Astrocyte of the cerebellum (primary cell): ENCODE measurements at regions not wholly inside any gene's neighbourhood (a gene's known extent, or its start where the extent isn't known, plus 50 kb on each side); places are given as distances from the start of the nearest gene placed in this dataset.

Experiments used
- DNase-seq: peaks from one replicate; pipeline ENCODE4 v3.0.0-alpha.2; 2011; ENCODE audit warnings: low read depth
- H3K4me3 ChIP-seq: 2 replicates; pipeline ENCODE4 v1.5.1; 2011; ENCODE audit warnings: mild to moderate bottlenecking, low read depth, low read length, moderate library complexity
- in situ Hi-C: cut with HindIII; loops from 2 replicates; pipeline ENCODE4 v1.10.0; 2017; ENCODE audit warnings: low sequenced_read_pairs
- TF ChIP-seq, protein P1 (sequence below): IDR thresholded peaks from 2 replicates; pipeline ENCODE4 v1.5.1; 2012; ENCODE audit warnings: low read length, low read depth, moderate library complexity, mild to moderate bottlenecking; ENCODE audit errors: missing control alignments

DNA sequence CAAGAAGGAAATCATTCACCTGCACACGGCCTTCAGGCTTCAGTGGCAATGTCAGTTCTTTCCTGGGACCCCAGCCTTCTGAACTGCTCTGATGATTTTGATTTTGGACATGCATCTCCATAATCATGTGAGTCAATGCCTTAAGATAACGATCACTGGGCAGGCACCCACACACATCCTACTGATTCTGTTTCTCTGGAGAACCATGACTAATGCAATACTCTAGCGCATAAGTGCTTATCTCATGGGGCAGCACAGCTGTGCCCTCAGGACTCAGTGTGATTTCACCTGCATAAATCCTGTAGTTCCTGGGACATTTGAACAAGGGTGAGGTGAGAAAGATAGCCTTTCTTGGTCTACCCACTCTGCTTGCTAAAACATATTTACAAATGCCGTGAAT, 144.6 kb downstream of the AKAIN1 start:
- TF ChIP-seq, protein P1, sequence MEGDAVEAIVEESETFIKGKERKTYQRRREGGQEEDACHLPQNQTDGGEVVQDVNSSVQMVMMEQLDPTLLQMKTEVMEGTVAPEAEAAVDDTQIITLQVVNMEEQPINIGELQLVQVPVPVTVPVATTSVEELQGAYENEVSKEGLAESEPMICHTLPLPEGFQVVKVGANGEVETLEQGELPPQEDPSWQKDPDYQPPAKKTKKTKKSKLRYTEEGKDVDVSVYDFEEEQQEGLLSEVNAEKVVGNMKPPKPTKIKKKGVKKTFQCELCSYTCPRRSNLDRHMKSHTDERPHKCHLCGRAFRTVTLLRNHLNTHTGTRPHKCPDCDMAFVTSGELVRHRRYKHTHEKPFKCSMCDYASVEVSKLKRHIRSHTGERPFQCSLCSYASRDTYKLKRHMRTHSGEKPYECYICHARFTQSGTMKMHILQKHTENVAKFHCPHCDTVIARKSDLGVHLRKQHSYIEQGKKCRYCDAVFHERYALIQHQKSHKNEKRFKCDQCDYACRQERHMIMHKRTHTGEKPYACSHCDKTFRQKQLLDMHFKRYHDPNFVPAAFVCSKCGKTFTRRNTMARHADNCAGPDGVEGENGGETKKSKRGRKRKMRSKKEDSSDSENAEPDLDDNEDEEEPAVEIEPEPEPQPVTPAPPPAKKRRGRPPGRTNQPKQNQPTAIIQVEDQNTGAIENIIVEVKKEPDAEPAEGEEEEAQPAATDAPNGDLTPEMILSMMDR, result no peak
- in situ Hi-C loops, result no loop called here
- H3K4me3 ChIP-seq, result no peak overlapping the region
- DNase-seq, result no peak

DNA sequence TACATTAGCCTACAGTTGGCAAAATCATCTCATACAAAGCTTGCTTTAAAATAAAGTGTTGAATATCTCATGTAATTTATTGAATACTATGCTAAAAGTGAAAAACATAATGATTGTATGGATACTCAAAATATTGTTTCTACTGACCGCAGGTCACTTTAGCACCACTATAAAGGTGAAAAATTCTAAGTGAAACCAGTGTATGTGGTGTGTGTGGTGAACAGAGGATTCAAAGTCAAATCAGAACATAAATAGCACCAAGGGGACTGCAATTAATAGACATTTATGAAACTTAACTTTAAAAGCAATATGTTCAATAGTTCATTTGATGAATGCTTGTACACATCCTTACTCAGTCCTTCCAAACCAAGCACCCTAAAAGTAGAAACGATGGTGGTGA, 145.8 kb downstream of the AKAIN1 start:
- in situ Hi-C loops, result no loop called here
- TF ChIP-seq, protein P1, result no peak
- DNase-seq, result no peak
- H3K4me3 ChIP-seq, result no peak overlapping the region

DNA sequence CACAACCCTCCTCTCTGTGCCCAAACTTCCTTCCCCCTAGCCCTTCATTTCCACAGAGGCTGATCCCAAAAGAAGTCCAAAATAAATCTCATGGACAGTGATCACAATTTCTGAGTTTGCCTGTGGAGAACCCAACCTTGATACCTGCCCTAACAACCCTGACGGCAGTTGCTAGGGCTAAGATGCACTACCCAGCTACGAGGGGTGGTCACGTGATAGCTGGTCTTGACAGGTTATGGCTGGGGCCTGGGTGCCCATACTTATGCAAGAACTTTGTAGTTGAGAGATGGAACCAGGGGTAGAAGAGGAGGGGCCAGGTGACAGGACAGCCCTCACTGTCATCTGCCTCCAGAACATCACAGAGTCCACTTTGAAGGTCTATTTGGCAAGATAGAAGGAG, 147.9 kb downstream of the AKAIN1 start:
- DNase-seq, result no peak
- H3K4me3 ChIP-seq, result no peak overlapping the region
- TF ChIP-seq, protein P1, result no peak
- in situ Hi-C loops, result no loop called here

DNA sequence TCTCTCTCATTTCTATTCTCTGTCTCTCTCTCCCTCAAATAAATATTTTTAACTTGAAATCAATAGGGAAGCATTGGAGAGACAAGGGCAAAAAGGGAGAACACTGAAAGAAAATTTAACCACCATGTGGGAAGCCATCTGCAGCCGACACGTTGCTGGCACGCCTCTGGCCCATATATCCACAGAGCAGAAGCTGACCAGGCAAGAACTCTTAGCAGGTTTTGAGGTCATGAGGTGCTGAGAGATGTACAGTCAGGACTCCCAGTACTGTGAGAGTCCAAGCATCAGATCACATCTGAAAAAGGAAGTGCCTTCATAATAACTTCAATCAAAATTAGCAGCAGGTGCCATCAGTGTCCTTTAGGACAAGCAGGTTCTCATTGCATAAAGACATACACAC, 156.6 kb downstream of the AKAIN1 start:
- no peak overlapping the region for H3K4me3 ChIP-seq
- TF ChIP-seq, protein P1, result no peak
- in situ Hi-C loops, result no loop called here
- DNase-seq, result no peak

DNA sequence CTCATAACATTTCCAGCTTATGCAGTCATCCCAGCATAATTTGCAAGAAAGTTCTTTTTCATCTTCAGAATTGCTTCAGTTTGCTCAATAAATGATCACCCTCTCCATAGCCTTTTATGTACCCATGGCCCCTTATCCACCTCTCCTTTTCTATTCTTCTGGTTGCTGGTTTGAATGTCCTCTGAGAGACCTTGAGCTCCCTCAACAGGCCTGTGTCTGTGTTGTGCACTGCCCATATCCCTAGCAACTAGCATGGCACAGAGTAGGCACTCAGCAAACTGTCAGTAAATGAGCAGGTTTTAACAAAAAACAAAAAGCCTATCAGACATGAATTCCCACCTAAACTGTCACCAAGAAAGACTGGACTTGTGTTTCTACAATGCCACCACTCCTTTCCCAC, 160.5 kb downstream of the AKAIN1 start:
- no peak for DNase-seq
- TF ChIP-seq, protein P1, result no peak
- H3K4me3 ChIP-seq, result no peak overlapping the region
- in situ Hi-C loops, result no loop called here

DNA sequence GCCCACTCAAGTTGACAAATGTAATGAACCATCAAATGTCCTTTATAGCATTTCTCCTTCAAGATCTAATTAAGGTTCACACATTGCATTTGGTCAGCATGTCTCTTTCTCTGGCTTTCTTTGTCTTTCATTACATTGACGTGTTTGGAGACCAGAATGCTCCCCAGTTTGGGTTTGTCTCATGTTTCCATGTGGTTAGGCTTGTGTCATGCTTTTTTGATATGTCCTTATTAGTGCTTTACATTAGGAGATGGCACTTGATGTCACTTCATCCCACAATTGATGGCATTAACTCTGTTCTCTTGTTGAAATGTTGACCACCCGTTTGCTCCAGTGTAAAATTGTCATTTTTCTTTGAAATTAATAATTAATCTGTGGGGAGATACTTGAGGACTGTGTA, 165.8 kb downstream of the AKAIN1 start:
- in situ Hi-C loops, result no loop called here
- no peak overlapping the region for H3K4me3 ChIP-seq
- TF ChIP-seq, protein P1, result no peak
- DNase-seq, result no peak

DNA sequence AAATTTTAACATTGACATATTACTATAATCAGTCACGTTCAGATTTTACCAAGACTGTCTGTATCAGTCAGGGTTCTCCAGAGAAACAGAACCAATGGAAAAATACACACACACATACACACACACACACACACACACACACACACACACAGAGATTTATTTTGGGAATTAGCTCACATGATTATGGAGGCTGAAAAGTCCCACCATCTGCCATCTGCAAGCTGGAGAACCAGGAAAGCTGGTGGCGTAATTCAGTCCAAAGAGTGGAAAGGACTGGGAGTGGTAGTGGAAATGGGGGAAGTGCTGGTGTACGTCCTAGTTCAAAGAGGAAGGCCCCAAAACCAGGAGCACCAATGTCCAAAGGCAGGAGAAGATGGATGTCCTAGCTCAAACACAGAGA, 166.4 kb downstream of the AKAIN1 start:
- no peak overlapping the region for H3K4me3 ChIP-seq
- in situ Hi-C loops, result no loop called here
- DNase-seq, result no peak
- TF ChIP-seq, protein P1, result no peak
